HG02981 (cell line): ENCODE measurements at regions not wholly inside any gene's neighbourhood (a gene's known extent, or its start where the extent isn't known, plus 50 kb on each side); places are given as distances from the start of the nearest gene placed in this dataset.

ENCODE experiments used
- ATAC-seq: cut with Tn5 transposase; IDR thresholded peaks from one replicate; pipeline ENCODE4 v1.9.1; 2021; ENCODE audit warnings: mild to moderate bottlenecking, moderate library complexity; ENCODE audit not compliant: unreplicated experiment

DNA sequence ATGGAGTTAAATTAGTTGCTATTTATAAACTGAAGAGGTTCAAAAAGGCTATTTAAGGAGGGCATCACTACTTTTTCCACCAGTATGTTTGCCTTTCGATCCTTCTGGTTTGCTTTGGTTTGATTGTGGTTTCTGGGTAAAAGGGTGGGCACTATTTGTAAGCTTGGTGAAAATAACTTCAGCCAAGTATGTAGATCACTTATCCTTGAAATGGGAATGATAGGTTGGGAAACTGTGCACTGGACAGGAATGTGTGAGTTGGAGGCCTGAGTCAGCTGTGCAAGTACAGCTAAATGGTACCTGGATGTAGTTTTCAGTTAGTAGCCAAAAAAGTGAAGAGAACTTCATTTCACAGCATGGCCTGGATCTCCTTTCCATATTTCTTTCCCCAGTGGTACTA lies 466.2 kb downstream of the ENC1 start:
- ATAC-seq = no peak

DNA sequence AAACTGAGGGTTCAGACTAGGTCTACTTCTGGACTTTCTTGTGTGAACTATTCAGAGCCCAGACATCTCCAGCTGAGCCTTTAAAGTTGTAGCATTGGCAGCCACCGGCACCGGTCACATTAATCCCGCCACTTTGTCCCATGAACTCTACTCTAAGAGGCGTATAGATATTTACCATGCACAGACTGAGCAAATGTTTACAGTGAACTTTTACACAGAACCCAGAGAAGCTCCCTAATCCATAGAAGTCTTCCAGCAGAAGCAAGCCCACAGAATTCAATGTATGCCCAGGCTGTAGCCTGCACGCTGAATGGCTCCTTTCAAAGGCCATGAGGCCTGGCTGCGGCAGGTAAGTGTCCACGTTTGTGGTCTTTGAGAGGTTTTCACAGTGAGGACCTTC lies 466.9 kb downstream of the ENC1 start:
- ATAC-seq = no peak

DNA sequence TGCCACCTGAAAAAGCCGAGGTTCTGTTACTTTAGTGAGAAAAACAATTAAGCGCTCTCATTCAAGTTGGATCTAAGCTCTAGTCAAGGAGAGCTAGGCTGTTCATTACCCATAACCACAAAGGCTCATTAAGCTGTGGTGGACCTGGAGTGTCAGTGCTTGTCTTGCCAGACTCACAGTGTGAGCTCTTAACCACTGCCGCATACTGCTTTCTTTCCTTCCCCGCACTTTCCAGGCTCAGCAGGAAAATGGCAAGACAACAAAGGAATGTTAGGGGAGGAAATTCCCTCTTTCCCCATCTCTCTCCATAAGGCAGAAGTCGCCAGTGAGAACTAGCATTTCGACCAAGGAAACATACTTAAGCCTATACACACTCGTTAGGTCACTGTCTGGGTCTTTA lies 467.3 kb downstream of the ENC1 start:
- ATAC-seq = no peak

DNA sequence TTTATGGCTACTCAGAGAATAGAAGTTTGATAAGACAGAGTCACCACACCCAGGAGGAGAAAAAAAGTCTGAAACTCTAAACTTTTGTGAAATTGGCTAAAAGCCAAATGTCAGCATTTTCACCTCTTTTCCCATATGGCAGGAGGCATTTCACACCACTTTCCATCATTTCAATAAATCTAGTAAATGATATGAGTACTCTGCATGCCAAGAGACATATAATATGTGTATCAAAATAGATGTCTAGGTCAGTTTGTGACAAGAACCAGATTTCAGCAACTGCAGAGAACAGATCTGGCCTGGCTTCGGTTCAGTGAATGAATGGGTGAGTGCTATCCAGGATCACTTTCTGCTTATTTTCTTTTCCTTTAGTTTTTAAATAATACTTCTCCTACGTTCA lies 470.8 kb downstream of the ENC1 start:
- no peak for ATAC-seq

DNA sequence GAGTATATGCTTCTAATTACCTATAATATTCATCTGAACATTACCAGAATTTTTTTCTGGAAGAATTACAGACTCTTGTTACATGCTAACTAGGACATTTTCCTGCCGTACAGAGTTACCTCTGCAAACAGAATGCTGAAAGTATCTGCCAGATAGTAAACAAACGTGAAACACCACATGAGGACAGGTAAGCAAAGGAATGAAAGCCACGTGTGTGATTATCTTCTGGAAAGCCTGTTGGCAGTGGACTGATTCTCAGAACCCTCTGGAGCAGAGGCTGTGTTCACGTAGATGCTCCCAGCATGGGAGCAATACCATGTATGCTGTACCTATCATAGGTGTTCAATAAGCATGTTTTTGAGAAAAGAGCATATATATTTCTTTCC lies 472.6 kb downstream of the ENC1 start:
- ATAC-seq = no peak

DNA sequence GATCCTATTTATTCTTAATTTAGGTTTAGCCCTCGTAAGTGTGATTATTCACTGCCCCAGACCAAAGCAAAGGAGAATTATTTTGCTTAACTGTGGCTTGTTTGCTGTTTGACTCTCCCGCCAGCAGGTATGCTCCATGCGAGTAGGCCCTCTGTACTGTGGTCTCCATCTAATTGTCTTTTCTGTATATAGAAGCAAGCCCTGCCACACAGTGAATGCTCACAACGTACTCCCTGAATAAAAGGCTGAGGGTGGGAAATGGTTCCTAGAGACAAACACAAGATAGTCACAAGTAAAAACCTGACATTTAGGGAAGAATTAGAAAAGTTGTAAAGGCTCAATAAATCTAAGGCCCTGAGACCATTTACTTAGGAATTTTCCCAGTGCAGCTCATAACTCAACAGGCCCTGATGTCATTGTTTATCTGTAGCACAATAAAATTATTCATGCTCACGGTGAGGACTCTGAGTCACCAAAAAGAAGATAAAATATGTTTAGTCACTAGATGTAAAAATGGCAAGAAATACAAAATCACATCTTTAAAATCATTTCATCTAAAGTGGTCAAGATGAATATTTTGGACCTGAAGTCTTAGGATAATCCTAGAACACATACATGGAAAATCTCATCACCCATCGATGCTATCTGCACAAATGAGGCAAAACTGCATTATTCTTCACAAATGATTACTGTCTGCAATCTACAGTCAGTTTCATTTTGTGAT lies 473.2 kb downstream of the ENC1 start:
- ATAC-seq = no peak

DNA sequence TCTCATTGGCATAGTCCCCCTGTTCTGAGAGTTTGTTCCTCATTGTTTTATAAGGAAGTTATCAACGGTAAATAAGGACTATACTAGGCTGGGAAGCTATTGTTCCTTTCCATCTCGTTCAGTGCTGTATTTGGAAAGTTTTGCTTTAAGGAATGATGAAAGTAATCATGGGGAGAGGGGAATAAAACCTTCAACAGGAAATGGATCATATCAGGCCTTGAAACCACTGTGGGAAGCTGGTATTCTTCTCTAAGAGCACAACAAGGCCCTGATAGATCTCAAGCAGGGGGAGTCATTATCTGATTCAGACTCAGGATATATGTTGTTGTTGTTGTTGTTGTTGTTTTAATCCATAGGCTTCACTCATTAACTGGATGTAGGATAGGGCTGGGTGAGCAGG lies 474.5 kb downstream of the ENC1 start:
- ATAC-seq = no peak

DNA sequence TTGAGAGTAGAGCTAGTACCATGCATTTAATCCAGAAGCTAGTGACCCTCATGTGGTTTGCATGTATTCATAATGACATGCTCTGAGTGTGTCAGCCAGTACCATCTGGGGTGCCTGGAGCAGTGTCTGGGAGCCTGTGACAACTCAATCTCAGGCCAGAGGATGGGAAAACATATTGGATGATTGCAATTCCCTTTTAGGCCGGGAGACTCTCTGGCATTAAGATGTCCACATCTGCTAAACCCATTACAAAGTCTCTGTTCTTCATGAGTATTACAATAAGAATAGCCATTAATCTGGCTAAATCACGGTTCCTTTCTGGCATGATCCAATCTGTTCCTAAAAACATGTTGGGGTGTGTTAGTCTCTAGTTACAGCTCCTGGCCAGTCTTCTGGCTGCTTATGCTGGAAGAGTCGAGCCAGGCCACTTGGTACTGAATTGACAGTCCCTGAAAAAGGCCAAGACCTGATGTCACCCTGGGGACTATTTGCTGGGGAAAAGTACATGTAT lies 475.7 kb downstream of the ENC1 start:
- no peak for ATAC-seq

DNA sequence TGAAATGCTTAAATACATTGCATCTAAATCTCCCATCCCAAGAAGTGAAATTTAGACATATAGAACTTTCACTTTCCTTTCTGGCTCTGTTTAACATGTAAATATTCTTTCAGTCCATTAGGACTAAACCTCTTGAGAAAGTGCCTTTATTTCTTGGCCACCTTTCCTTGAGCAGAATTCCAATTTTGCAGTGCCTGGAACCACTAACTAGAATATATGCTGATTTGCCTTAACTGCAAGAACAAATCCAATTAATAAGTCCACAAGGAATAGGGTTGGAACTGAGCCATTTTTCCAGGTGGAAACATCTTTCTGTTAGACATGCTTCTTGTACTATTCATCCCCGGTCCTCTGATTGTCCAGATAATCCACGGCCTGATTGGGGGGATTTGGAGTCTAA lies 478.0 kb downstream of the ENC1 start:
- no peak for ATAC-seq

DNA sequence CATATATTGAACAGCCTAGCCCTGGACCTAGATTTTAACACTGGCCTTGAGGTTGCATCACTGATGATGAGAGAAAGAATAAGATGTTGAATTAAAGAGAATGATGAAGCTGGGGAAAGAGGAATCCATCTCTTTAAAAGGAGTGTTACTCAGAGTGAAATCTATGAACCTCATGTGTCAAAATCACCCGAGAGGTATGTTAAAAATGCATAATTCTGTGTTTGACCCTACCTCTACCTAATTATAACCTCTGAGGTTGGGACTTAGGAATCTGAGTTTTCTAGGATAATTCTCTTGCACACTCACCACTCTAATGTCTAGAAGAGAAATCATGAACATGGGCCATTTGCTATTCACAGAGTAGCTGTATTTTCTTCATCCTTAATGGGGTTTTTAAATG lies 479.4 kb downstream of the ENC1 start:
- no peak for ATAC-seq

DNA sequence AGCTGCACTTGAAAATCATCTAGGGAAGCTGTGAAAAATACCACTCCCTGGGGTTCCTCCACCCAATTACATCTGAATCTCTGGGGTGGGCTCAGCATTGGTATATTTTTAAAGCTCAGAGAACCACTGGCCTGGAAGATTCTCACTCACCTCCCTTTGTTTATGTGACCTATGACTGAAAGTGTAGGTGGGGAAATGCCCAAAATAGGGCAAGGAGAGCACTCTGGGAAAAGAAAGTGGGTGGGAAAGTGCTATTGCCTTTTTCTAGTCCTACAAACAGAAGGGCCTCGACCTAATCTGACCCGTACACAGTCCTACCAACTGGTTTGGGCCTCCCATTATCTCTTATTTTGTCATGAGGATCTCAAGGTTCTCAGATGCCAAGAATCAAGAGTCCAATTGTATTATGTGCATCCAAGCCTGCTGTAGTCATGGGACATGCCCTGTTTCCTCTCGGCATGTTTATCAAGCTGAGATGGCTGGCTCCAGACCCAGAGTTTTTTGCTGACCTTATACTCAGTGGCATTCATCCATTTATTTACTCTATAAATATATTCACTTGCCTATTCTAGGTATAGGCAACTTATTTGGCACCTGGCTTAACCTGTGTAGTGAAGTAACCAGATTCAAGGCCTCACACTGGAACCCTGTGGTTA lies 483.7 kb downstream of the ENC1 start:
- no peak for ATAC-seq

DNA sequence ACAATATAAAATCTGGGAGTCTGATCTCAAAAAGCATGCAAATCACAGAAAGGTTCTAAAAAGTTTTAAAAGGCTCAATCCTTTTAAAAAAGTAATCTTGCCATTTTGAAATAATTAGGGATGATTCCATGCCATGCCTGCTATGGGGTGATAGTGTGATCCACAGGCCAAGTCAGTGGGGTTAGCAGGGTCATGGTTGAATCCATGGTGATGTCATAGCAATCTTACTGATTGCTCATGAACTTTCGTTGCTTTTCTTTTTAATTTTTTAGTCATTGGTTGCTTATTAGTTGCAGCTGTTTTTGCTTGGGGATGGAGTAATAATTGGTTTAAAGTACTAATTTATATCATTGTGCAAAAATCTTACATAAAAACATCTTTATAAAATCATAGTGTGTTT lies 485.0 kb downstream of the ENC1 start:
- ATAC-seq = no peak

DNA sequence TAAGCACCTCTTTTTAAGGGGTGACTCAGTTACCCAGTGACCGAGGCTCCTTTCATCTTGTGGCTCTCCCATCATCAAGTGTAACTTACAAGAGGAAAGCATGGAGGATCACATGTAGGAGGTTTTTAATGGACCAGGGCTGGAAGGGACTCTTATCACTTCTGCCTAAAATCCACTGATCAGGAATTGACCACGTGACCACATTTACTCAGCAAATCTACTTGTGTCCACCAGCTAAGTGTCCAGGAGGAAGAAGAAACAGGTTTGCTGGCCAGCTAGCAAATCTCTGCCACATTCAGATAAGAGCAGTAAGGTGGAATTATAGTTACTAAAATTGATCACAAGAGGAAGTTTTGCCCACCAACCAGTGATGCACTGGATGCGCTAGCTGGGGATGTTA lies 486.0 kb downstream of the ENC1 start:
- no peak for ATAC-seq

DNA sequence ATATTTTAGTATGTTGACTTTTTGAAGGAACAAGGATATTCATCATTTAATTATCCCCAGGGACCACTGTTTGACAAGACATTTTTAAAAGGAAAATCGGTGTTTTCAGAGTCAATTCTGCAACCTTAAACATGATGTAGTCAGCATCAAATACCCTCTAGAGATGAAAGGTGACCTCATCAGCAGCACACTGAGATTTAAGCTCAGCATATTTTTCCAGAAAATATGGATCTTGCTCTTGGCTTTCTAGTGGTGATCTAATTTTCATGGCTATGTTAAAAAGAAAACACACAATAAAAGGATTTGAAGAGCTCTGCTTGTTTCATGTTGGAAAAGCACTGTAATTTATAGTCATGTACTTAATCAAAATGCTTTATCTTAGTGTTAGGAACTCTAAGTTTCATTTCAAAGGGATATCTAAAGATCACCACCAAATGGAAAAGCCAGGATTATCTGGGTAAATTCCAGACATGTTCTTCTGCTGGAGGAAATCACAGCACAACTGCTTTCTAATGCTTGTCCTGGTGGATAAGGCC lies 487.2 kb downstream of the ENC1 start:
- no peak for ATAC-seq

DNA sequence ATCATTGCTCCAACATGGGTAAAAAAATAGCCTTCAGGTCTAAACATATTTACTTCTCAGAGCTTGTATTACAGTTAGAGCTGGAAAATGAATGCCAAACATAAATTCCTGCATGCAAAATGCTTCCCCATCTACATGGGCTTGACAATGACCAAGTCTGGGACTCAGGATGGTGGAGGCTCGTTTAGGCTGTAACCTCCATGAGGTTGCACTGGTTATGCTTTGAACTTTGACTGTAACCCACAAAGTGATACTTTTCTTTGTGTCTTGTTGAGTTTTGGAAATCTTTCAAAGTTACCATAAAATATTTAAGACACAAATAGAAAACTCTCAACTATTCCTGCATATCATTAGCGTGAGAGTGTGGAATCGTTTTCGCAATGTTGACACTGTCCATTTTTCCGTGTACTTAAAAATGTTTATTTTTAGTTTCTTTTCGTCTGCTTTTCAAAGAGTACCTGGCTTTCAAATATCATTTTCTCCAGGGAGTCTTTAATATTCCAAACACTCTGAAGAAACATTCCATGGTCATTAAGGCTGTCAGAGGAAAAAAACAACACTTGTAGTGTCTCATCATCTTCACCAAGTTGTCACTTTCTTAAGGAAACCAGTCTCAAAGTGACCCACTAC lies 487.8 kb downstream of the ENC1 start:
- ATAC-seq = no peak

DNA sequence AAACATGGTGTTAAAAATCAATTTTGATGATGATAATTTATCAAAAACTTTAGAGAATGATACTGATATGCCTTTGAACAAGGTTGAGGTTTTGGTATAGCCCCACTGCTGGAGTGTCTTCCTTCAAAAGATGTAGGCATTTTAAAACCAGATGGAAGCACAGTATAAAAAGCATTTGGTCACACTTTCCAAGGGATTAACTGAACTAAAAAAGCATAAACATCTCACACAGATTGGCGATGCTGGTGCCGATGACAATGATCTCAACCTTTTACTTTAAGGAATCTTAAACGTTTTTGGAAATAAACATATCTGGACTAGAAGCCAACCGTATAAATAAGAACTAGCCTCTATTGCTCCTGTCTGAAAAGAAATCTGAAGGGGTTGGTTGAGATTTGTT lies 488.4 kb downstream of the ENC1 start:
- no peak for ATAC-seq

DNA sequence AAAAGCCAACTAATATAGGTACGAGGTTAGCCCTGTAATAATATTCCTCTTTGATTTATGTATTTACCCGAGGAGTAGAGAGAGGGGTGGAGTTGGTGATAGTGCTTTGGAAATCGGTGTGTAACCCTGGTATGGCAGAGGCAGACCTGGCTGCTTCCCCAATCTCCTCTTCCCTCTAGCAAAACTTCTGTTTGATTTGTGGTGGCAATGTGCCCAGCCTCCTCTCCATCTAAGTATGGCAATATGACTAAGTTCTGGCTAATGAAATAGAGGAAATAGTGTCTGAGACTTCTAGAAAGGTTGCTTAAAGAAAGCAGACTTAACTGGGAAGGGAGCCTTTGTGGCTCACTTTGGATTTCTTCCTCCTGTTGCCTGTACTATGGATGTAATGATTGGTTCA lies 491.1 kb downstream of the ENC1 start:
- no peak for ATAC-seq

DNA sequence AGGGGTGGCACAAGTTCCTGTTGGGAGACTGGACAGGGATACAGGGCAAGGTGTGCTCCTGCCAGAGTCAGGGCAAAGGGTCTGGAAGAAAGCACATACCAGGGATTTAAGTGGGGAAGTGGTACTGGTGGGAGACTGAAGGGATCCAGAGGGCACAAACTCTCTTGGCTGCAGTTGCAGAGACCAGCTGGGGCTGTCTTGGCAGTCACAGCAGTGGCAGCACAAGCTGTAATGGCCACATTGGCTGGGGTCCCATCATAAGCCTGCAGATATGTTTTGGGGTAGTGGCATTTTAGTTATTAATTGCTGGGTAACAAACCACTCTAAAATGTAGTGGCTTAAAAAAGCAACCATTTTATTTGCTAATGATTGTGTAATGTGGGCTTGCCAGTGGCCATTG lies 492.2 kb downstream of the ENC1 start:
- ATAC-seq = no peak

DNA sequence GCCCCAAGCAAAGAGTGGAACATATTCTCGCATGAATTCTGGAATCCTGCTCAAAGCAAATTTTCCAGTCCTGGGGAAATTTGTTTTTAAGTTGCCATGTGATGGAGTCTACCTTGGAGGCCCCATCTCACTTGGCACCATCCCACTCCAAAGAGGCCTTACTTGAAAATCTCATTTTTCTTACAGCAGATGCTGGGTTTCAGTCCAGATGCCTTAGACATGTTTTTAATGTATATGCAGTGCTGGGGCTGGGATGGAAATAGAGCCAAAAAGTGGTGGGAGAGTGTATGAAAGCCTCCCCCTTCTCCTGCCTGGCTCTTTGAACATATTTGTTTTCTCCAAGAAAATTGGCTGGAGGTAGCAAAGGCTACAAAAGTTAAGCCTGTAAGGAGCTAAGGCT lies 493.7 kb downstream of the ENC1 start:
- ATAC-seq = no peak

DNA sequence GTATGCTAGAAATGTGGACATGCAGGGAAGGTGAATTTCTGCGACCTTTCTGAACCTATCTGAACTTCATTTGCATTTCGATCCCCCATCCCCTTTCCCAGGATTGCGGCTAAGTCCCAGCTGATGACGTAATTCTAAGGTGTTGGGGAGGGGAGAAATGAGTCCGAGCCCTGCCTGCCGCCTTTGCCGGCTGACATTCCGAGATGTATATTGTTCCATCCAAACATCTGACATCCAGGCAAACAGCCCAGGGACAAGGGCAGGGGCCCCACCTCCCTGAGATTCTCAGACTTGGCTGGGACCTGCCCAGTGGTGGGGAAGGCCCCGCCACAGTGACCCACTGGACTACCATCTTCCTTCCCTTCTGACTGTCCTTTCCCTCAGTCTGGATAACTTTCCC lies 494.6 kb downstream of the ENC1 start:
- no peak for ATAC-seq

DNA sequence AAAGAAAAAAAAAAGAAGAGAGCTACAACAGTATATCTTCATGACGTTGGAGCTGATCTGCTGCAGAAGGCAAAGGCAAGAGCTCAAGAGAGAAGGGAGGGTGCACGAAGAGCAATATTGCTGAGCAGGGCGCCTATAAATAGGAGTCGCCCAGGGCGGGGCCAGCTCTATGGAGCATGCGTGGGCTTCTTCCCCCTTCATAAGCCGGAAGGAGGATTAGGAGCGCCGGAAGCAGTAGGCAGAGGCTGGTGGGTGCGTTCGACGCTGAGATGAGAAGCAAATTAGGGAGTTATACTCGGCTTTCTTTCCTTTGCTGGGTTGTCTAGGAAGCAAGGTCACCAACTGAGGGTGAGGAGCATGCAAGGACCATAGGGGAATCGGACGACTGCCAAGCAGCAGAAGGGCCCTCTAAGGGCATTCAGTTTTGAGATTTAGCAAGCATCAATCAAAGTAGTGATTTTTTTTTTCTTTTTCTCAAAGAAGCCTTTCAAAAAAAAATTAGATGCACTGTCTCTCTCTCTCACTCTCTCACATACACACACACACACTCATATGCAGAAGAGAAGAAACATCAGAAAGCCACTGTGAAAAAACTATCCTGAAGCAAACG lies 496.7 kb downstream of the ENC1 start:
- no peak for ATAC-seq

DNA sequence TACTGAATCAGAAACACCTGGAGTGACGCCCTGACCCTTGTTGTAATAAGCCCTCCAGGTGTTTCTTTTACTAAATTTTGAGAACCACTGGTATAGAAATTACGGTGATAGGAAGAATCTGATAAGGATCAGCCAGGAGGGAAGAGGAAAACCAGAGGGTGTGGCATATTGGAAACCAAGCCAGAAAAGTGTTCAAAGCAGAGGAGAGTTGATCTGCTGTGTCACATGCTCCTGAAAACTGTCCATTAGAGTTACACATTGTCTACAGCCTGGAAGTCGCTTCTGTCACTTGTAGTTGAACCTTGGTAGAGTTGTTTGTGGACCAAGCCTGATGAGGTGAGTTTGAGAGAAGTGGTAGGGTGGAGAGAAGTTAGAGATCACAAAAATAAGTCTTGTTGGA lies 497.4 kb downstream of the ENC1 start:
- ATAC-seq = no peak
